ENCODE measurements at regions not wholly inside any gene's neighbourhood (a gene's known extent, or its start where the extent isn't known, plus 50 kb on each side); places are given as distances from the start of the nearest gene placed in this dataset.

DNA sequence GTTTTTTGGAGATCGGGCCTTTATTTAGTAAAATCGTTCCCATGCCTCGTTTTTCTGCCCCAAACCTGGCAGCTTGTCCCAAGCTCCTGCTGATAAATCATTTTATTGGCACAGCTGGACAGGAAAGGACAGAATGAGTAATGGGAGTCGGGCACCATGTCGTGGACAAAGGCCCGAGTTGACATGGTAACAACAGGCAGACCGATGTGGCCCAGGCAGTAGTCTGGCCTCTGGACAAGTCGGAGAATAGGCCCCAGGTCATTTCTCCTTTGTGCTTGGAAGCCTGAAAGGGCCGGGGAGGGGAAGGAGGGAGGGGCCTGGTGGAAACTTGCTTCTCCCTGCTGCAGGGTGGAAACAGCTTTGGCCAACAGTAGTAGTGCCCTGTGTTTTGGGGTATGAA lies 234.9 kb downstream of the SUDS3 start:
- ATAC-seq, result no peak

- ATAC-seq, result no peak
Observed at GRCh38 chr12:118611770-118612169, 235.4 kb downstream of the SUDS3 start.

- ATAC-seq, result no peak
Observed at GRCh38 chr12:118617611-118618450, 241.5 kb downstream of the SUDS3 start.

DNA sequence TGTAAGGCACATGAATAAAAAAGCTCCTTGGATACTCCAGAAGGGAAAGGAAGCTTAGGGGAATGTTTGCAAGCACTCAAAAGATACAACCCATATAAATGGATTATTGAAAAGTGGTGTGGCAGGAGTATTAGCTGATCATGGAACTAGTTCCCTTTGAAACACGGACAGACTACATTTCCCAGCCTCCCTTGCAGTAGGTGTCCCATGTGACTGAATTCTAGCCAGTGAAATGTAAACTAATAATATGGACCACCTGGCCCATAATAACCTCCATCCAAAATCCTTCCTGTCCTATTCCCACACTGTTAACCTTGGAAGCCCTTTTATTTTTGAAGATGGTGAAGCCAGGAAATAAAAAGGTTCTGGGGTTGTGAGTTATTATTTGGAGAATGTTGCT lies 242.3 kb downstream of the SUDS3 start:
- no peak for ATAC-seq

- no peak for ATAC-seq
Observed at GRCh38 chr12:118625050-118625675, 248.8 kb downstream of the SUDS3 start.

DNA sequence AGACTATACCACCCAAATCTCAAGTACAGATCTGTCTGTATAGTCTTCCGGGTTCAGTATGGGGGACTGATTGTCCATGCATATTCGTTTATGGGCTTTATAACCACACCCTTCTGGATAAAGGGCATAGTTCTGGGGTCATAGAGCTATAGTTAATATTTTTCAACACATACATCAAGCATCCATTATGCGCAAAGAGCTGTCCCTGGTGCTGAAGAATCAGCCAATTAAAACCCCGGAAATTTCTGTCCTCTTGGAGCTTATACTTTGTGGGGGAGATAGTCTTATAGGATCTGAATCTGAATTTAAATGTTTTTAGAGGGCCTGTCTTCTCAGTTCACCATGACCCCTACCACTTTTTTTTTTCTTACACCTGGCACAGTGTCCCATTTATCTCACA lies 256.7 kb downstream of the SUDS3 start:
- ATAC-seq, result no peak

DNA sequence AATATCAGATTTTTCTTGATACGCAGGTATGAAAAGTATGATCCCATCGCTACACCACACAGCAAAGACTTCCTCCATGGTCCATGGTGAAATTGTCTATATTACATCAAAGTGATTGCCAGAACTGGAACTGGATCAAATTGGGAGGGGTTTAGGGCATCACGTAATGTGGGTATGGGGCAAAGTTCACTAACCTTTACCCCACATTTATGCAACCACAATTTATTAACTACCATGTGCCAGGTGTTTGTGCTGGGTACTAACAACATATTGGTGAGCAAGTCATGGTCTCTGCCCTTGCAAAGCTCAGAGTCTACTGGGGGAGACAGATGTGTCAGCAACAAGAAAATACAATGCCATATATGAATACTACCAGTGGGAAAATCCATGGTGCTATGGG lies 258.9 kb downstream of the SUDS3 start:
- ATAC-seq, result no peak

DNA sequence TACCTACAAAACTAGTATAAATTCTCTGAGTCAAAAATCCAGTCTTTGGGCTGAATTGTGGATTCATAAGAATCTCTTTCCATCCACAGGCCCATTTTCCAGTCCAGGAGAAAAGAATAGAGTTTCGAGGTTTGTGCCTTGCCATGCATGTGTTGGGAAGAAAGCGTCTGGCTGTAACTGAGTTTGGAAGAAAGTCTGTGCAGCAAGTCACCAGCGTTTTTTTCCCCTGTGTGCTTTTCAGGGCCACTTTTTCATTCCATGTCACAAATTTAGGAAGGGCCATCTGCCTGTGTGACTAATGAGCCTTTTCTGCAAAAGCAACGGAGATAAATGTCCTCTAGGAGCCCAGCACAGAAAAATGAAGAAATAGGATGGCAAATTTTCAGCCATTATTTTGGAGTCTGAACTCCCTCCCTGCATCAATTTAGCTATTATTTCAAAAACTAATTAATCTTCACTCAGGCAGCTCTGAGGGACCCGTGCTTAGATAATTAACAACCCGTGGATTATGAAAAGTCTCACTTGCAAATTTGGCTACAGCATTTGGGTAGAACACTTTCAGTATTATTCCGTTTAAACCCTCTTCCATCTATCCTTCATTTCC lies 261.5 kb downstream of the SUDS3 start:
- no peak for ATAC-seq

DNA sequence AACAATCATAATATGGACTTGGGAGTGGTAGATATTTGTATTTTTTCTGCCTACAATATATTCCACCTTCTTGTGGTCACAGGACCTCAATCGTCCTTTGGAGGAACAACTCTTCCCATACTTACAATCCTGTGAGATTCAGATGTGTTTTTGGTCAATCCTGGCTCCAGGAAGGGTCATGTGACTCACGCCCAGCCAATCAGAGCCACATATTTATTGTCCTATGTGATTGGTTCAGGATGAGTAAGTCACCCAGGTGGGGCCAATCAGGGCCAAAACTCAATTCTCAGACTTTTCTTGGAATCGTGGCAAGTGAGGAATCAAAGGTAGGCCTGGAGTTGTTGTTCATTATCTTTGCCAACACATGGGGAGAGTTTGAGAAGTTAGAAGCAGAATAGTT lies 264.9 kb downstream of the SUDS3 start:
- no peak for ATAC-seq

DNA sequence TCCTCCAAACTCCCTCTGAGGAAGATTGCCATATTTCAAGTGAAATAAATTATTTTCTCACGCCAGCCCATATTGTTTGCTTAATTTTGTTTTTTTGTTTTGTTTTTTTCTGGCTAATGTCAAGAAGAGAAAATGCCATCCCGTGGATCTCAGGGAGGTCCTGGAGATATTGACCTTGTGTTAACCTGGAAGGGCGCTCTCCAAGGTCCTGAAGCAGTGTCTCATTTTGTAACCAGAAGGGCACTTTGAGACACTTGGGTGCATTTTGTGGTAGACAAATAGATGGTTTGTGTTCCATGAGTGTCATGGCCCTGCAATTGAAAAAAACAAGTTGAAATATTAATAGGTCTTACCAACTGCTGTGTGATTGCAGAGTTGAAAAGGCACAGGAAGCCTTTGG lies 268.9 kb downstream of the SUDS3 start:
- ATAC-seq, result no peak

GRCh38 chr12:118649765-118650585 lies 273.6 kb downstream of the SUDS3 start:
- no peak for ATAC-seq

- no peak for ATAC-seq
Observed at GRCh38 chr12:118650586-118650960, 274.2 kb downstream of the SUDS3 start.

DNA sequence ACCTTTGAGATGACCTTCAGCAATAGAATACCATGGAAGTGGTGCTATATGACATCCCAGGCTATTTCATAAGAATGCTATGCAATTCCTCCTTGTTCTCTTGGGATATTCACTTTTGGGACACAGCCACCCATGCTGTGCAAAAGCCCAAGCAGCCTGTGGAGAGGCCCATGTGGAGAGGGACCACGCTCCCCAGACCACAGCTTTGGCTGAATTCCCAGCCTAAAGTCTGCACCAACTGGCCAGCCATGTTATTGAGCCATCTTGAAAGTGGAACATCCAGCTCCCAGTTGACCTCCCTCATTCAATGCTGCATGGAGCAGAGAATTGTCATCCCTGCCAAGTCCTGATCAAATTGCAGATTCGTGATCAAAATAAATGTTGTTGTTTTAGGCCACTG lies 275.1 kb downstream of the SUDS3 start:
- ATAC-seq, result no peak

DNA sequence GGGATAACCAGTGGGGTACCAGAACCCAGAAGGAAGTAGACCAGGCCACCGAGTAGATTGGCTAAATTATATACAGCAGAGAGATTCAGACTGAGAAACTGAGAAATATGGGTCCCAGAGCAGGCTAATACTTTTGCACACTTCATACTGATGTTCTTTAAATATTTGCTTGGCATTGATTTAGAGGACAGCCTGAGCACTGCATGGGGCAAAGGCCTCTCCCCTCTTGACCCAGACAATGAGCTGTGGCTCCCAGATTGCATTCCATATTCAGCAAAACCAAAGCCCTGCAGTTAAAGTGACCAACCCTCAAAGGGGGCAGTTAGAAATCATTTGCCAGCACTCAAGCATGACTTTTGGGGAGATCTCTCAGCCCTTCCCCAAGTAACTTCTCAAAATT lies 279.2 kb downstream of the SUDS3 start:
- ATAC-seq, result no peak

DNA sequence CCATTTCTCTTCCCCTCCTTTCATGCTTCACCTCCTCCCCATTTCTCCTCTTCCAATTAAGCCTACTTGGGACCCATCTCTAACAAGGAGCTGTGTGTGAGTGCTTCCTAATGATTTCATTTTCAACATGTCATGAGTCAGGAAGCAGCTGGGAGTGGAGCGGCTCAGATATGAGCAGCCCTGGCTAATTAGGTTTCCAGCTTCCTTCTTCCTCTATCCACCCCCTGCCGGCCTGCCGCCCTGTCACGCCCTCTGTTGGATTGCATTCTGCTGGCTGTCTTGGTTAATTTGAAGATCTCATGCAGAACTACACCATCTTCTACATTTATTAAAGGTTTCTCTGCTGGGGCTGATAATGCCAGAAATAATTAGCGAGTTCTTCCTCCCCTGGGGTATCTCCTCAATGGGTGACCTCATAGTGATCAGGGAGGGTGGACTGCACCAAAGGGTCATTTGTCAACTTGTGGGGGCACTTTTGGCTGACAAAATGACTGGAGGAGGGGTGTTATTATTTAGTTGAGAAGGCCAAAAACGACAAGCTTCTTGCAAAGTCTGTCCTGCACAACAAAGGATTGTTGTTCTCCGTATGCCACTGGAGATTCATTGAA lies 300.9 kb upstream of the SRRM4 start:
- ATAC-seq, result no peak

DNA sequence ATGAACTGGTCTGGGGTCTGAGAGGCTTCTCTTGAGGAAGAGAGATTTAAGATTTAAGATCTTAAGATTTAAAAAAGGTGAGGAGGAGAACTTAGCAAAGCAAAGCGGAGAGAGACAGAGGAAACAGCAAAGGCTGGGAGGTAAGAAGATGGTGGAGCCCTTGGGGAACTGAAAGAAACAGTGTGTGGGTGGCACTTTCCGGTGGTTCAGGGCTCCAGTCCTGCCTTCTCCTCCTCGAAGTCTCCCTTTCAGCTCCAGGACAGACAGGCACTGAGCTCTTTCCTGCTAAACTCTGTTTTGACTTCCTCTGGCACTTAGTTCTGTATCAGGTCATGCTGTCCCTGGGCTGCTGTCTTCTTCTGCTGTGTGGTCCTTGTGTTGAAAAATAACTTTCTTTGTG lies 298.7 kb upstream of the SRRM4 start:
- no peak for ATAC-seq

DNA sequence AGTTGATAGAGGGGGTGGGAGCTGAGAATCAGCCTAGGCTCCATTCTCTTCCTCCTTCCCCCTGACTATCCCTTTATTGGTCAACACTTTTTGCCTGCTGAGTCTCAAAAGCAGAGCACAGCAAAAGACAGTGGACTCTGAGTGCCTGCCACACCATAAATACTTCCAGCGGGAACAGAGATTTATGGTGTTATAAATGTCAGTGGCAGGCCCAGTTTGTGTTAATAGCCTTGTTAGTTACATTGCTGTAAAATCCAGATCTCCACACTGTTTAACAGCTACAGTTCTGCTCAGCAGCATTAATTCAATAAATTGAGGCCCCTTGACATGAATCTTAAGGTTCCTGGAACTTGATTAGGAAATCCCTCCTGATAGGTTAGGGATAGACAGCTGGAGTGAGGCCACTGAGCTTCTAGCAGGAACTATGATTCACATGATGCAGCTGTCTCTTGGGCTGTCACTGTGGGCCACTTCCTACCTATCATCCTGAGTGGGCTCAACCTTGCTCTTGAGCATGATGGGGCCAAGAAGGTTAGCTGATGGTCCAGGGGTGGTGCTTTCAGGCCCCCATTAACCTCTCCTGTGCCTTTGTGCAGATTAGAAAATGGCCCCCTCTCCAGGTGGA lies 295.2 kb upstream of the SRRM4 start:
- no peak for ATAC-seq

DNA sequence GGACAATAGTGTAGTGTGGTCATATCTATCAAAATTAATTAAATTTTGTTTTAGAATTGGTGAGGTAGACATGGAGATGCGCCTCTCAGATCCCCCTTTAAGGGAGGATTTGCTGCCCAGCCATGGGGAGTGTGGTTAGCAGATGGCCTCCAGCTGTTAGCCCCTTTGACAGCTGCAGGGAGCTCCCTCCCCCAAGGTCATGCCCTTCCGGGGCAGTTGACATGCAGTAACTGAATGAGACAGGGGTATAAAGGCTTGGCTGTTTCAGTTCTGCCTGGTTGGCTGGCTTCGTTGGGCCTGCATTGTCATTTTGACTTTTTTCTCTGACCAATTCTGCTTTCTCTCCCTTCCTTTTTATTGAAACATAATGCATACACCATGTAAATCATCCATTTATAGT lies 291.5 kb upstream of the SRRM4 start:
- no peak for ATAC-seq

DNA sequence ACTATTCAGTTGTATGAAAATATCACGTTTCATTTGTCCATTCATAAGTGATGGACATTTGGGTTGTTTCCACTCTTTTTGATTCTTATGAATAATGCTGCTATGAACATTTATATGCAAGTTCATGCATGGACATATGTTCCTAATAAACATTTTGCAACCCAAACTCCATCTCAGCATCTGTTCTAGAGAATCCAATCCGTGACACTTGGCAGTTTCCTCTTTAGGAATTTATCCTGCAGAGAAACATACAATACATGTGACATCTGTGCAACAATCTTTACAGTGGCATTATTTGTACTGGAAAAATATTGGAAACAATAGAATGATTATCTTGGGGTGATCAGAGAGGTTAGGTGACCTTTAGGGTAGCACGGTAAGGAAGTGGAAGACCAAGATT lies 290.8 kb upstream of the SRRM4 start:
- no peak for ATAC-seq

GRCh38 chr12:118694128-118694775 lies 287.1 kb upstream of the SRRM4 start:
- ATAC-seq, result no peak

DNA sequence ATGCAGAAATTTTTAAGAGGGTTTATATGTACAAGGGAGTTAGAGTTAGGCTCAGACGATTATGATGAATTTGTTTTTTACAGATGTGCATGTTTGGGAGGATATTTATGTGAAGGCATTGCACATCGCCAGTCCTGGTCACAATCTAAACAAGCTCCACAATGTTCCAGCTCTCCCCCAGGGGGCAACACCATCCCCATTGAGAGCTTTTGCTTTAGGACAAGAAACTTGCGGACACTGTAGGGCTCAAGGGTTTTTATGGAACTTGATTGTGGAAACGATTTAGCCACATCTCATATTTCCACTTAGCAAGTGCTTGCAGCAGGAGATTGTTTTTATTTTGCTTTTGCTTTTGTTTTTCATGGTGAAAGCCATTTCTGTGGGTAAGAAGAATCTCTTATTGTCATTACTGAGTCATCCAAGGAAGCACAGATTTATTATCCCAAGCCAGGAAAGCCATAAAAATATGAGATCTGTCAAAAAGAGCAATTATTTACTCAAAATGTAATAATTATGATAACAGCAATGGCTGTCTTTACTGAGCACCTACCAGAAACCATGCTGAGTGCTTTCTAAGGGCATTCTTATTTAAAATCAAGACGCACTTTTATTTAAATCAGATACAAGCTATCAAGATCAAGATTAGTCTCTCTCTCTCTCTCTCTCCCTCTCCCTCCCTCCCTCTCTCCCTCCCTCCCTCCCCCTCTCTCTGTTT lies 276.7 kb upstream of the SRRM4 start:
- ATAC-seq, result no peak
